ACC112 (cell line): ENCODE measurements at regions not wholly inside any gene's neighbourhood (a gene's known extent, or its start where the extent isn't known, plus 50 kb on each side); places are given as distances from the start of the nearest gene placed in this dataset.

ENCODE experiments used
- H2AFZ ChIP-seq: fragments of 200-600 bp; sonication (generic); one replicate; pipeline ENCODE4 v1.6.0; 2017; ENCODE audit warnings: antibody characterized with exemption, low read length; ENCODE audit not compliant: unreplicated experiment
- H3K27ac ChIP-seq: fragments of 200-600 bp; sonication (generic); 2 replicates; pipeline ENCODE4 v1.5.1; 2014; ENCODE audit warnings: low read depth, mild to moderate bottlenecking, antibody characterized with exemption, low read length, moderate library complexity
- H3K27me3 ChIP-seq: fragments of 200-600 bp; sonication (generic); 2 replicates; pipeline ENCODE4 v1.6.1; 2014; ENCODE audit warnings: mild to moderate bottlenecking, antibody characterized with exemption, low read length, moderate library complexity, mixed read lengths; ENCODE audit not compliant: insufficient read depth
- H3K36me3 ChIP-seq: fragments of 200-600 bp; sonication (generic); 2 replicates; pipeline ENCODE4 v1.6.1; 2016; ENCODE audit warnings: mild to moderate bottlenecking, antibody characterized with exemption, low read length, moderate library complexity, mixed read lengths; ENCODE audit not compliant: insufficient read depth
- H3K4me1 ChIP-seq: fragments of 200-600 bp; sonication (generic); one replicate; pipeline ENCODE4 v1.6.1; 2016; ENCODE audit warnings: low read length, mixed read lengths; ENCODE audit not compliant: insufficient read depth, unreplicated experiment, control insufficient read depth
- H3K4me3 ChIP-seq: fragments of 200-600 bp; sonication (generic); 2 replicates; pipeline ENCODE4 v1.5.1; 2014; ENCODE audit warnings: mild to moderate bottlenecking, low read depth, low read length
- H3K79me2 ChIP-seq: fragments of 200-600 bp; sonication (generic); one replicate; pipeline ENCODE4 v1.6.0; 2016; ENCODE audit warnings: low read length; ENCODE audit not compliant: control insufficient read depth, unreplicated experiment, insufficient read depth

DNA sequence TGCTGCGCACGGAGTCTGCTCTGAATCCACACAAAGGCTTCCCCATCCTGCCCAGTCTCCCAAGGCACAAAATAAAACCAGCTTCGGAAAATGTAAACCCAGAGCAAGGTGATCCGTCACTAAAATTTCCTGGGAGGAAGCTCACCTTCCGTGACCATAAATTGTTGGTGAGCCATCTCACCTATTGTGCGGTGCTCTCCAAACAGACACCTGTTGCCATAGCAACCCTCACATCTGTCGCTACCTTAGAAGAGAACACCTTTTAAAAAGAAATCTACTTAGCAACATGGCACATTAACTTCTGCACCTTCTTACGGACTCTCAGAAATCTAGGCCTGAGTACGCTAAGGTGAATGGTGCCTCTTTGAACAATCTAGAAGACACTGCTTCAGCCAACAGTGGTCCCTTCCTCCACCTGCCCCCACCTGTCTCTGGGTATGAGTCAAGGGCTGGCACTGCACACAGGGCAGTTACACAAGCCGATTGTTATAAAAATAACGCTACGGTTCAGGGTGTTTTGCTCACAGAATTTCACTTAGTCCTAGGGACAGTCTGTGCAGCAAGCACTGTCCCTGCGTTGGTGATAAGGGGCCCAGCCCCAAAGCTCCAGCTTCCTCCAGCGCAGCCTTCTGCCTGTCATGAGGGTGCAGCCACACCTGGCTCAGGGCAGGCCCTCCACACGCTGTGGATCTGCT is 114.9 kb upstream of the ID2 start:
- H3K4me3 ChIP-seq, result no peak overlapping the region
- no peaks in the 10 kb centered on the region for H3K36me3 ChIP-seq
- H3K79me2 ChIP-seq, result no peaks in the 10 kb centered on the region
- H3K27ac ChIP-seq, result no peak overlapping the region
- H3K4me1 ChIP-seq, result no peaks in the 10 kb centered on the region
- H3K27me3 ChIP-seq, result no peaks in the 10 kb centered on the region
- H2AFZ ChIP-seq, result no peak overlapping the region

- H3K4me1 ChIP-seq, result no peaks in the 10 kb centered on the region
- no peak overlapping the region for H2AFZ ChIP-seq
- no peaks in the 10 kb centered on the region for H3K27me3 ChIP-seq
- H3K4me3 ChIP-seq, result no peak overlapping the region
- H3K27ac ChIP-seq, result no peak overlapping the region
- no peaks in the 10 kb centered on the region for H3K36me3 ChIP-seq
- no peaks in the 10 kb centered on the region for H3K79me2 ChIP-seq
Measured at GRCh38 chr2:8567469-8568260, 114.2 kb upstream of the ID2 start.

DNA sequence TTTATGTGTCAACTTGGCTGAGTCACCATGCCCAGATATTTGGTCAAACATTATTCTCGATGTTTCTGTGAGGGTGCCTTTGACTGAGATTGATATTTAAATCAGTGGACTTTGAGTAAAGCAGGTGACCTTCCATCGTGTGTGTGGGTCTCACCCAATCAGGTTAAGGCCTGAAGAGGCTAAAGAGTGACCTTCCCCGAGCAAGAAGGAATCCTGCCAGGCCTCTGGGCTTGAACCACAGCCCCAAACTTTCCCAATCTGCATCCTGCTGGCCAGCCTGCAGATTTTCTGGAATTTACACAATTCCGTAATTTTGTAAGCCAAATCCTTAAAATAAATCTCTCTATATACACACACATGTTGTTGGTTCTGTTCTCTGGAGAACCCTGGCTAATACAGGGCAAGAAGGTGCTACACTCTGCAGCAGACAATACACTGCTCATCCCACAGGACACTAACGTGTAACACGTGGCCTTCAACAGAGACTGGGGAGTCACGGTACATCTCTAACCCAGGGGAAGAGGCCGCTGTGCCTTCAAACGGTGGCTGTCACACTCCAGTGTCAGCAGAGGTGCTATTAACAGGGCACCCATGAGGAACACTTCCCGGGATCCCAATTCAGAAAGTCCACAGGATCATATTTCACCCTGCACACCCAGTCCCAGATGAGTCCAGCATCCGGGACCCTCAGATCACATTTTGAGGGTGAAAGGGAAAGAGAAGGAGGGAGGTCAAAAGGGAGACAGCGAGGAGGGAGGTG is 113.1 kb upstream of the ID2 start:
- no peaks in the 10 kb centered on the region for H3K36me3 ChIP-seq
- no peaks in the 10 kb centered on the region for H3K79me2 ChIP-seq
- H2AFZ ChIP-seq, result no peak overlapping the region
- no peak overlapping the region for H3K4me3 ChIP-seq
- no peaks in the 10 kb centered on the region for H3K27me3 ChIP-seq
- H3K4me1 ChIP-seq, result no peaks in the 10 kb centered on the region
- no peak overlapping the region for H3K27ac ChIP-seq

DNA sequence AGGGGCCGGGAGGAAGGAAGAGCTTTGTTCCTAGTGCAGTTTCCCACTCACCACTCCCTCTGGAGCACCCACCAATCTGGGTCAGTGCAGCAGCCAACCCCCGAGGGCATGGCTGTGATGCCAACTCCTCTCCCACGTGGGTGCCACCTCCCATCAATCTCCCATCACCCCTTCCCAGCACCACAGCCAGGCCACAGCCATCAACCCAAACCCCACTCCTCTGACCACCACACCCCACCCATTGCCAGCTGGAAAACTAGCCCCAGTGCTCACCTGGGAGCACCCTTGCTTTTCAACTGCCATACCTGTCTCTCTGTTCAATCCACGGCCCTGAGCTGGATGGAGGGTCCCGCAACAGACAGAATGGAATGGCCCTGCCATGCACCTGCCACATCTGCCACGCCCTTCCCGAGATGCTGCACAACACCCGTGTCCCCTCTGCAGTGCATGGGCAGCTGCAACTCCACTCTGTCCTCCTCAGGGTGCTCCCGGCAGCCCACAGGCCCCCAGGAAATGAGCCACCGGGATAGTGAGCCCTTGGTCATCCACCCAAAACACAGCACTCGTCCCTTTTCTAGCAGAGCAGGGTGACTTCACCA is 112.4 kb upstream of the ID2 start:
- Histone ChIP-seq H3K4me1 (no peaks in the 10 kb centered on the region), H3K27ac (no peak overlapping the region), H2AFZ (no peak overlapping the region), H3K79me2 (no peaks in the 10 kb centered on the region), H3K4me3 (no peak overlapping the region), H3K36me3 (no peaks in the 10 kb centered on the region), H3K27me3 (no peaks in the 10 kb centered on the region)

- Histone ChIP-seq H3K36me3 (no peaks in the 10 kb centered on the region), H3K27me3 (no peaks in the 10 kb centered on the region), H3K79me2 (no peaks in the 10 kb centered on the region), H3K27ac (no peak overlapping the region), H3K4me3 (no peak overlapping the region), H3K4me1 (no peaks in the 10 kb centered on the region), H2AFZ (no peak overlapping the region)
Measured at GRCh38 chr2:8570637-8571036, 111.2 kb upstream of the ID2 start.

DNA sequence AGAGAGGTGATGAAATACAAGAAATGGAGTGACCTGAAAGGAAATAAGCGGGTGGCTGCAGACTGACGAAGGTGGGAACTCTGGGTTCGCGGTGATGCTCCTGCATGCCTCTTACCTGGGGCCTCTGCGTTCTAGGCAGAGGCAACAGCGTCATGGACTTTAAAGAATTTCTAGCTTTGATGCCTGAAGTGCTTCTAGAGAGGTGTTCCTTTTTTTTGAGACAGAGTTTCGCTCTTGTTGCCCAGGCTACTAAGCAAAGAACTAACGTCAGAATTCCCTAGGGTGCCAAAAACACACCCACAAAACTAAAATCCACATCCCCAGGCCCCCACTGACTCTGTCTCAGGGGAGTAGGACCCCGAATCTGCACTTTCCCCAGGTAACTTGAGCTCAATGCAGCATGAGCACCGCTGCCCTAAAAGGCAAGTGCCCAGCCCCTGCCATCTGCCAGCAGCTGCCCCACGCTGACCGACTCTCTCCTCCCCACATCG is 110.5 kb upstream of the ID2 start:
- no peak overlapping the region for H3K27ac ChIP-seq

GRCh38 chr2:8571792-8572499 is 109.9 kb upstream of the ID2 start:
- H3K4me1 ChIP-seq, result no peaks in the 10 kb centered on the region
- no peak overlapping the region for H2AFZ ChIP-seq
- H3K27ac ChIP-seq, result no peak overlapping the region
- H3K4me3 ChIP-seq, result no peak overlapping the region
- H3K36me3 ChIP-seq, result no peaks in the 10 kb centered on the region
- H3K27me3 ChIP-seq, result peaks cover 6% of the 10 kb centered on the region
- no peaks in the 10 kb centered on the region for H3K79me2 ChIP-seq

More for the DNA sequence above, 110.5 kb upstream of the ID2 start:
- H3K36me3 ChIP-seq, result no peaks in the 10 kb centered on the region
- H3K4me3 ChIP-seq, result no peak overlapping the region
- no peaks in the 10 kb centered on the region for H3K79me2 ChIP-seq
- no peak overlapping the region for H2AFZ ChIP-seq
- H3K27me3 ChIP-seq, result 0 out of 2 replicates have a peak, but pooled peaks cover 3% of the 10 kb centered on the region
- H3K4me1 ChIP-seq, result no peaks in the 10 kb centered on the region

DNA sequence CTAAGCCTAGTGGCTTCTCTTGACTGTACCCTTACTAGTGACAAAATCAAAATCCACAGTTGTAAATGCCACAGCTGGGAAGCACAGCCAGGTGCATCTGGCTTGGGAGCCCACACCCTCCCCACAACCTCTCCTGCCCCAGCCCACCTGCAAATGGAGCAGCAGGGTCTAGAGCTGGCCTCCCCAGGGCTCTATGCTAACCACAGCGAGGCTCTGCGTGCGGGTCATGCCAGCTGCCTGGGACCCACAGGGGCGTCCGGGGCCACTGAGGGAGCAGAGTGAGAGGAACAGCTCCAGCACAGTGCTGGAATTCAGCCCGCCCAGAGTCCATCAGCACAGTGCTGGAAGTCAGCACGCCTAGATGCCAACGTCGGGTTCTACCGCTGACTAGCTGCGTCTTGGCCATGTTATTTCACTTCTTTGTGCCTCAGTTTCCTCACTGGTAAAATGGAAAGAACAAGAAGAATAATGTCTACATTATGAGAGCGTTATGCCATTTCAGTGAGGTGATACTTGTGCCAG is 109.1 kb upstream of the ID2 start:
- H3K27ac ChIP-seq, result no peak overlapping the region
- no peaks in the 10 kb centered on the region for H3K4me1 ChIP-seq
- H3K79me2 ChIP-seq, result no peaks in the 10 kb centered on the region
- H2AFZ ChIP-seq, result no peak overlapping the region
- peaks cover 14% of the 10 kb centered on the region for H3K27me3 ChIP-seq
- no peaks in the 10 kb centered on the region for H3K36me3 ChIP-seq
- H3K4me3 ChIP-seq, result no peak overlapping the region

DNA sequence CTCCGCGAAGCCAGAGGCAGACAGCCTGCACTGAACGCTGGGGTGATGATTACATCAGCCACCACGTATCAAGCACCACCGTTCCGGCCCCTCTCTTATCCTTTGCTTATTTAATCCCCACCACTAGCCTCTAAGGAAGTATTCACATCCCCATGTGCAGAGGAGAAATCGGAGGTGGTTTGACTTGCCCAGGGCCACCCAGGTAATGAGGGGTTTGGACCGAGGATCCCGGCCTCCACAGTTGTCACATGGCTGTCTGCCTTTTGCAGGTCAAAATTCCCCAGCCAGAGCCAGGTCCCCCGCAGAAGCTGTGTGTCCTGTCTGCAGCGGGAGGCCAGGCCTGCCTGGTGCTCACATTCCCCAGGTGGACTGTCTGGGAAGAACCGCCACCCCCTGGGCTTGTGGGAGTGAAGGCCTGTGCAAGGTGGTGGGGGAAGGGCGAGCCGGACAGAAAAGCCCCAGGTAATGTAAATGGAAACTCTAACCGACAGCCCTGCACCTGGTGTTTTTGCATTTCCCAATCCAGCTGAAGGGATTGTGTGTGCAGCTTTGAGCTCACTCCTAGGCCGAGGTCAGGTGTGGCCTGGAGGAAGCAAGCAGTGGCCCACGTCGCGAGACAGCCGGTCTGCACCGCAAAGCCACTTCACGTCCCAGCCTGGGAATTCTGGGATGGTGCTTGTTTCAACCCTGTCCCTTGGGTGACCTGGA is 108.5 kb upstream of the ID2 start:
- H3K27me3 ChIP-seq, result peaks cover 18% of the 10 kb centered on the region
- H3K79me2 ChIP-seq, result no peaks in the 10 kb centered on the region
- no peaks in the 10 kb centered on the region for H3K4me1 ChIP-seq
- no peaks in the 10 kb centered on the region for H3K36me3 ChIP-seq
- H2AFZ ChIP-seq, result no peak overlapping the region
- no peak overlapping the region for H3K4me3 ChIP-seq
- H3K27ac ChIP-seq, result no peak overlapping the region
